NB4 (cell line): ENCODE measurements at regions not wholly inside any gene's neighbourhood (a gene's known extent, or its start where the extent isn't known, plus 50 kb on each side); places are given as distances from the start of the nearest gene placed in this dataset.

Experiments
- POLR2A ChIP-seq: IDR thresholded peaks from 2 replicates; pipeline ENCODE4 v1.6.1; 2011; ENCODE audit warnings: mild to moderate bottlenecking; ENCODE audit not compliant: insufficient read length; ENCODE audit errors: extremely low read depth
- TF ChIP-seq, protein P1 (sequence below): IDR thresholded peaks from one replicate; pipeline ENCODE4 v1.5.1; 2012; ENCODE audit warnings: low read depth, low read length
- TF ChIP-seq, protein P2 (sequence below): IDR thresholded peaks from 2 replicates; pipeline ENCODE4 v1.6.1; 2011; ENCODE audit warnings: low read depth, low read length

DNA sequence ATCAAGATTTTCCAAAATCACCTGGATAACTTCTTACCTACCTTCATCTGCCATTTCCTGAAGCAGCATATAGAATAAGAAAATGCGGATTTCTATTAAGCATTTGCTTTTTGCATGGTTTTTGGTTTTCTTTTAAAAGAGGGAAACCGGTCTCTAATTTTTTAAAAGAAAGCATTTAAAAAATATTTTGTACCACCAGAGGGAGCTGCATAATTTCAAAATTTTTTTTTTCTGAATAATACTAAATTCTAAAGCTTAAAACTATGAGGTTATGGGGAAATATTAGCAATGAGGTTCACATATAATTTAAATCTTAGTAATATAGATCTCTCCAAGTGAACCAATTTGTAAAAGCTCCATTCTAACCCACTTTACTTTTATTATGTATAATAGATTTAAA lies 137.7 kb upstream of the TENT5D start:
- TF ChIP-seq, protein P1, sequence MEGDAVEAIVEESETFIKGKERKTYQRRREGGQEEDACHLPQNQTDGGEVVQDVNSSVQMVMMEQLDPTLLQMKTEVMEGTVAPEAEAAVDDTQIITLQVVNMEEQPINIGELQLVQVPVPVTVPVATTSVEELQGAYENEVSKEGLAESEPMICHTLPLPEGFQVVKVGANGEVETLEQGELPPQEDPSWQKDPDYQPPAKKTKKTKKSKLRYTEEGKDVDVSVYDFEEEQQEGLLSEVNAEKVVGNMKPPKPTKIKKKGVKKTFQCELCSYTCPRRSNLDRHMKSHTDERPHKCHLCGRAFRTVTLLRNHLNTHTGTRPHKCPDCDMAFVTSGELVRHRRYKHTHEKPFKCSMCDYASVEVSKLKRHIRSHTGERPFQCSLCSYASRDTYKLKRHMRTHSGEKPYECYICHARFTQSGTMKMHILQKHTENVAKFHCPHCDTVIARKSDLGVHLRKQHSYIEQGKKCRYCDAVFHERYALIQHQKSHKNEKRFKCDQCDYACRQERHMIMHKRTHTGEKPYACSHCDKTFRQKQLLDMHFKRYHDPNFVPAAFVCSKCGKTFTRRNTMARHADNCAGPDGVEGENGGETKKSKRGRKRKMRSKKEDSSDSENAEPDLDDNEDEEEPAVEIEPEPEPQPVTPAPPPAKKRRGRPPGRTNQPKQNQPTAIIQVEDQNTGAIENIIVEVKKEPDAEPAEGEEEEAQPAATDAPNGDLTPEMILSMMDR, result no peak
- no peak for TF ChIP-seq POLR2A
- TF ChIP-seq, protein P2, sequence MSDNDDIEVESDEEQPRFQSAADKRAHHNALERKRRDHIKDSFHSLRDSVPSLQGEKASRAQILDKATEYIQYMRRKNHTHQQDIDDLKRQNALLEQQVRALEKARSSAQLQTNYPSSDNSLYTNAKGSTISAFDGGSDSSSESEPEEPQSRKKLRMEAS, result no peak
